NCI-H2029 (cell line): ENCODE measurements at regions not wholly inside any gene's neighbourhood (a gene's known extent, or its start where the extent isn't known, plus 50 kb on each side); places are given as distances from the start of the nearest gene placed in this dataset.

ENCODE experiments used
- DNase-seq: peaks from one replicate; lab custom pipeline; 2025; lab: John Stamatoyannopoulos, UW

GRCh38 chr7:35536396-35536826 is 158.5 kb downstream of the HERPUD2 start:
- DNase-seq = no peak

GRCh38 chr7:35533902-35534301 is 161.0 kb downstream of the HERPUD2 start:
- no peak for DNase-seq

- DNase-seq = no peak
Observed at GRCh38 chr7:35530124-35531109, 164.5 kb downstream of the HERPUD2 start.

- no peak for DNase-seq
Observed at GRCh38 chr7:35529713-35530112, 165.2 kb downstream of the HERPUD2 start.

GRCh38 chr7:35528381-35528977 is 166.5 kb downstream of the HERPUD2 start:
- no peak for DNase-seq

GRCh38 chr7:35526645-35527044 is 168.3 kb downstream of the HERPUD2 start:
- DNase-seq = no peak

GRCh38 chr7:35524112-35524804 is 170.7 kb downstream of the HERPUD2 start:
- DNase-seq = no peak

- no peak for DNase-seq
Observed at GRCh38 chr7:35523292-35523691, 171.6 kb downstream of the HERPUD2 start.

GRCh38 chr7:35522697-35523096 is 172.2 kb downstream of the HERPUD2 start:
- no peak for DNase-seq

GRCh38 chr7:35521941-35522340 is 173.0 kb downstream of the HERPUD2 start:
- no peak for DNase-seq

- no peak for DNase-seq
Observed at GRCh38 chr7:35520810-35521625, 173.9 kb downstream of the HERPUD2 start.

- DNase-seq = peak; percentile 38
Observed at GRCh38 chr7:35519971-35520809, 174.7 kb downstream of the HERPUD2 start.

GRCh38 chr7:35518767-35519166 is 176.2 kb downstream of the HERPUD2 start:
- no peak for DNase-seq

- no peak for DNase-seq
Observed at GRCh38 chr7:35516498-35516897, 178.4 kb downstream of the HERPUD2 start.

- DNase-seq = no peak
Observed at GRCh38 chr7:35513828-35514227, 181.1 kb downstream of the HERPUD2 start.

- DNase-seq = no peak
Observed at GRCh38 chr7:35513195-35513594, 181.7 kb downstream of the HERPUD2 start.

- no peak for DNase-seq
Observed at GRCh38 chr7:35512716-35513115, 182.2 kb downstream of the HERPUD2 start.

GRCh38 chr7:35508623-35509400 is 186.1 kb downstream of the HERPUD2 start:
- DNase-seq = no peak

GRCh38 chr7:35505066-35505465 is 189.9 kb downstream of the HERPUD2 start:
- no peak for DNase-seq

- no peak for DNase-seq
Observed at GRCh38 chr7:35504365-35504764, 190.6 kb downstream of the HERPUD2 start.
